Right kidney (tissue), 1 donor: ENCODE measurements at regions not wholly inside any gene's neighbourhood (a gene's known extent, or its start where the extent isn't known, plus 50 kb on each side); places are given as distances from the start of the nearest gene placed in this dataset.
"Not testable (repeated sequence)": the region's sequence is repeated elsewhere in the genome, so short reads cannot be mapped to it uniquely, and the experiment has no call there.

Source experiments
- DNase-seq: peaks from one replicate; pipeline ENCODE4 v3.0.0-alpha.2; 2016

DNA sequence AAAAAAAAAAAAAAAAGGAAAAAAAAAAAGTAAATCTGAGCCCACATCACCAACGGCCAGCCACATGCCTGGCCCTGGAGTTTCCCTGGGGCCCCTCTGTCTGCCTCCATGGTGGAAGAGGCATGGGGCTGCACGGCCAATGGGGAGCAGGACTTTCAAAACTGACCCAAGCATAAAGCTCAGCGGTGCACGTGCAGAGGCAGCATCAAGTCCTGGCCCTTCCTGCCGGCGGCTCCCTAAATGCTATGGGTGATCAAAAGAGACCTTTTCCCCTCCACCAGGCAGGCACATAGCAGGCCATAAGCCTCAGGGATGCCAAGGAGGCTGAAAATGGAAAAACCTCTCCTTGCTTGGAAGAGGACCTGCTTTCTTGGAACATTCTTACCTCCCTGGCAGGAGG lies 94.3 kb downstream of the OAT start:
- DNase-seq, result no peak

DNA sequence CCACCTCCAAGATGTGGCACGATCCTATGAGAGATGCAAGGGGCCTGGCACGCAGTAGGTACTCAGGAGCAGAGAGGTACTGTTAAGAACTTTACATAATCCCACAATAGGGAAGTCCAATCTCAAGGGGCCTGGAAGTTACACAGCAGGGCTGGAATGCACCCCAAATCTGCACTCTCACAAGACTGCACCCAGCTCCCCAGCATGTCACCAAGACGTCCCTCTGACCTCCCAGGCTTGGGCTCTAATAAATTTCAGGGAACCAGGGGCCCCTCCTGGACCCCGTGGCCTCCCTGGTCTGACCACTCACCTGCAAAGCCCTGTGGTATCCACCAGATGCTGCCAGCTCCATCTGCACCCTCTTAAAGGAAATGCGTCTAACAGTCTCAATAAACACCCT lies 94.9 kb downstream of the OAT start:
- no peak for DNase-seq

DNA sequence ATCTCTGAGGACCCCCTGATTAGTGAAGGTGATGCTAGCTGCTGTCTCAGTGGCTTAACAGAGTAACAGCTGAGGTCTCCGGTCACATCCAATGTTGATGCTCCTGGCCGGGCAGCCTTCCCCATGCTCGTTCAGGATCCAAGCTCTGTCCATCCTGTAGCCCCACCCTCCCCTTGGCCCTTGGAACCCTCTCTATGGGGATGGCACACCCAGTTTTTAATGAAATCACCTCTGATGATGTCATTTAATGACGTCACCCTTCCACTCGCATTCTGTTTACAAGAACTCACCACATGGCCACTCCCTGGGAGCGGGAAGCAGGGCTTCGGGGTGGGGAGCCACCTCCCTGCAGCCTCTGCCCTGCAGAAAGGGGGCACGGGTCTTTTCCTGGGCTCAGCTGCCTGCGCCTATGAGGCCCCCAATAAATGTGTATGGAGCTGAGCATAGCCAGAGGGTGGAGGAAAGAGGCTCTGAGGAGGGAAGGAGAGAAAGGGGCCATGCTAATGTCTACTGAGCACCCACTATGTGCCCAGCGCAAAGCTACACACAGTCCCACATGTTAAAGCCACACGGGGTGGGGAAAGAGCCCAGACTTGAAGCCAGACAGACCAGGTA lies 95.5 kb downstream of the OAT start:
- no peak for DNase-seq

DNA sequence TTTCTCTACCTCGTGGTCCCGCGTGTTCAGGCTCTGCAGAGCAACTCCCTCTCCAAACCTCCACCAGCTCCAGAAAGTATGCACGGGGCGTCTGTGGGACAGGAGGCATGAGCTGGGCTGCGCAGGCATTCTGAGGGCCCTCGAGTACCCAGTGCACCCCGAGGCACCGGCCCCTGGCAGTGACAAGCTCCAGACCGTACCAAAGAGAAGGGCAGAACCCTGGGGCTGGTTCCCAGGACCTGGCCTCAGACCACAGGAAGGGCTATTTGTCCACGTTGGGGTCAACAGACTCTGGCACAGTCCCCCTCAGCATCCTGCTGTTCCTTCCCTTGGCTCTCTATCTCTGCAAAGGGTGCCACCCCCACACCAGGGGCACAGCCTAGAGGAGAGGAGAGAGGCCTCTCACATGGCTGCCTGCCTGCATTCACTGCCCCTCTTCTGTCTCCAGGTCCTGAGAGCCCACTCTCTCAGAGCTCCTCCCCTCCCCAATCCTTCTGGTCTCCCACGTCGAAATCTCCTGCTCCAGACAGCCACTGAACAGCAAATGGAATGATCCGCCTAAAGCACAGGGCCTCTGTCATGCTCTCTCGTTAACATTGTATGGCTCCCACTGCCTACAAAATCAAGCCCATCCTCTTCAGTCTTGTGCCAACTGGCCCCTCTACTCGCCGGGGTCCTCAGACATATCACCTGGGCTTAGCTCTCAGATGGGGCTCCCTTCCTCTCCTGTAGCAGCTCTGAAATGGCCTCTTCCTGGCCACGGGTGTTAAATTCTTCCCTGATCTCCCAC lies 96.3 kb downstream of the OAT start:
- DNase-seq, result no peak

DNA sequence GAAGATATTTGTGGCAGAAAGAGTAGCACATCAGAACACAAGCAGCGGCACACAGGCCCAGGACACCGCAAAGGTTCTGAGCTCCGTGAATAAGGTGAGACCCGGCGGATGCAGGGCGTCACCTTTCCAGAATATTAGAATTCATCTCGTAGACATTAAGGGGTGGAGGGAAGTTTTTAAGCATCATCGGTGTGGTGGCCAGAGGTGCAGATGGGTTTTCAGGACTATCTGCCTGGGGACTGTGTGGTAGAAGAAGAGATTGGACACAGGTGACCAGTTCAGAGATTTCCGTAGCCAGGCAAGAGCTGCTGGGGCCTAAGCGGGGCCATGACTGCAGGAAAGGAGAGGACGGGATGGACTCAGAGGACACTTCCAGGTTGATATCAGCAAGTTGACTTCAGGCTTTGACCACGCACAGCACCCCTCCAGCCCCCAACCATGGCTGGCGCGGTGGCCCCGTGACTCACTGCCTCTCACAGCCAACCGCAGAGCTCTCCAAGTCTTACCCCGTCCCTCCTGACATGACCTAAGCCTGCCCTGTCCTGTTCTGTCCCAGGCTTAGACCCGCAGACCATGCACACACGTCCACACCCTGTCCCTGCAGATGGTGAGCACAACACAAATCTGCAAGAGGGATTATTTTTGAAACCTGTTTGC lies 97.2 kb downstream of the OAT start:
- no peak for DNase-seq

DNA sequence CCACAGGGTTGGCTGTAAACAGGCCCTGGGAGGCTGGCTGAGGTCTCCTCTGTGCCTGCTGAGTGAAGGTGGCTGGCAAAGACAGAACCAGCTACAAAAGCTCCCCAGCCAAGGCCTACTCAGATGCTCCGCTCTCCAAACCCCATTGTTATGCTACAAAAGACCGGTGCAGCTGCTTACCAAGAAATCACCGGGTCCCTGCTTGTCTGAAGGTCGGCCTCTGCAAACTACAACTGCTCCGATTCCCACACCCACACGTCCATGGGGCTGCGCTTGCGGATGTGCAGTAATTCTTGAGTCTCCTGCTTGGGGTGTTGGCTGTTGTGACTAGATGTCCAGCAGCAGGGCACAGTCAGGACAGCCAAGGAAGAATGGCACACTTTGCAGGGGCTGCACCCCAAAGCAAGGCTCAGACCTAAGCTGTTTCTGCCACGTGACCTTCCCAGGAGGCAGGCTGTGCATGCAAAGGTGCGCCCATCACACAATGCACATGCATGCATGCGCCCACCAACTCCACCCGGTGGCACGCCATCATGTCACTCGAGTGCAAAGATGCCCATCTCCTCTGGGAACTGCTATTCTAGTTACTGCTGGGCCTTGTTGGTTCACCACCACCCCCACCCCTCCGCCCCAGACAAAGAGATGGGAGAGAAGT lies 97.8 kb downstream of the OAT start:
- DNase-seq, result no peak

DNA sequence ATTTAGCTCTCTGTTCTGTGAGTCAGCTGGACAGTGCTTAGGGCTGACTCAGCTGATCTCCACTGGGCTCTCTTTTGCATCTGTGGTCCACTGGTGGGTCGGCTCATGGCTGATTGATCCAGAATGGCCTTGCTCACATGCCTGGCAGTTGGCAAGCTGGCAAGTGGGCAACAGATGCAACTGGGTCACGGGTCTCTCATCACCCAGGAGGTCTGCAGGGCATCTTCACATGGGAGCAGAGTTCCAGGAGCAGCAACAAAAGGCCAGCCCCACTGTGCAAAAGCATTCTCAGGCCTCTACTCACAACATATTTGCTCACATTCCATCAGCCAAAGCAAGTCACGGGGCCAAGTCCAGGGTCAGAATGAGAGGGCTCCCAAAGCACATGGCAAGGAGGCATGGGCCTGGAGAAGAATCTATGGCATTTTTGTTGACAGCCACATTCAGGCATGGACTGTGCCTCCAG lies 98.8 kb downstream of the OAT start:
- no peak for DNase-seq

DNA sequence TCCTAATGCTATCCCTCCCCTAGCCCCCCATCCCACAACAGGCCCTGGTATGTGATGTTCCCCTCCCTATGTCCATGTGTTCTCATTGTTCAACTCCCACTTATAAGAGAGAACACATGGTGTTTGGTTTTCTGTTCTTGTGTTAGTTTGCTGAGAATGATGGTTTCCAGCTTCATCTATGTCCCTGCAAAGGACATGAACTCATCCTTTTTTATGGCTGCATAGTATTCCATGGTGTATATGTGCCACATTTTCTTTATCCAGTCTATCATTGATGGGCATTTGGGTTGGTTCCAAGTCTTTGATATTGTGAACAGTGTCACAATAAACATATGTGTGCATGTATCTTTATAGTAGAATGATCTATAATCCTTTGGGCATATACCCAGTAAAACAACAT lies 99.2 kb downstream of the OAT start:
- DNase-seq, result not testable (repeated sequence)

DNA sequence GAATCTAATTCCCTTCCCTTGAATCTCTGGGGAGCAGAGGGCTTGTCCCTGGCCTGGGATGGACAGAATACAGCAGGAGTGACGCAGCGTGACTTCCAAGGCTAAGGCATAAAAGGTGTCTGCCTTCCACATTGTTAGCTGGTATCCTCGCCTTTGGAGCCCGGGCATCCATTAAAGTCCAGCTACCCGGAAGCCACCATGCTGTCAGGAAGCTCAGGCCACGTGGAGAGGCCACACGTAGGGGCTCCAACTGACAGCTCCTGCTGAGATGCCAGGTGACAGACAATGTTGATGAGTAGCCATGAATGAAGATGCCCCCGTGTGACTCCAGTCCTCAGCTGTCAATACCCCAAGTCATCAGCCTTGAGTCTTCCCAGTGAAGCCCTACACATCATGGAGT lies 99.9 kb downstream of the OAT start:
- no peak for DNase-seq

DNA sequence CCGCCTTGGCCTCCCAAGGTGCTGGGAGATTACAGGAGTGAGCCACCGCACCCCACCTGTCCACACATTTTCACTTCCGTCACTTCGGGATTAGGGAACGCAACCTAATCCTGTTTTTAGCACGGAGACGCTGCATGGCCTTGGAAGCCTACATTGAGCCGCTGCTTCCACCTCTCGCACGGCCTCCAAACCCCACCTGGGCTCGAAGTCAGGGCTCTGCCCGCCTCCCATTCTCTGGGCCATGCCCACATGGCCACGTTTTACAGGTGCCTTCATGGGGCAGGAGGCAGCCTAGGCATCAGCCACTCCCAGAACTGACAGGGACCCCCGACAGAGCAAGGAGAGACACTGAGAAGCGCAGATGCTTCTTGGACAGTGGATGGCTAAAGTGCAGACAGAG lies 100.6 kb downstream of the OAT start:
- DNase-seq, result no peak

DNA sequence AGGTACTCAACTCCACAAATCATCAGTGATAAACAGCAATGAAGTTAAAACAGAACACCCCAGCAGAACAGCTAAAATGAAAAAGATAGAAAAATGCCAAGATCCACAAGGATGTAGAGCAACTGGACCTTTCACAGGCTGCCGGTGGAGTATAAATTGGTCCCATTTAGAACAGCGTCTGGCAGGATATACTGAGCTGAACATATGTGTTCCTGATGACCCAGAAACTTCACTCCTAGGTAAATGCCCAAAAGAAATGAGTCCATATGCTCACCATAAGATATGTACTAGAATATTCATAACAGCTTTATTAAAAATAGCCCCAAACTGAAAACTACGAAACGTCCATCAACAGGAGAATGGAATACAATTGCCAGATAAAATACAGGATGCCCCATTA lies 102.4 kb downstream of the OAT start:
- no peak for DNase-seq

DNA sequence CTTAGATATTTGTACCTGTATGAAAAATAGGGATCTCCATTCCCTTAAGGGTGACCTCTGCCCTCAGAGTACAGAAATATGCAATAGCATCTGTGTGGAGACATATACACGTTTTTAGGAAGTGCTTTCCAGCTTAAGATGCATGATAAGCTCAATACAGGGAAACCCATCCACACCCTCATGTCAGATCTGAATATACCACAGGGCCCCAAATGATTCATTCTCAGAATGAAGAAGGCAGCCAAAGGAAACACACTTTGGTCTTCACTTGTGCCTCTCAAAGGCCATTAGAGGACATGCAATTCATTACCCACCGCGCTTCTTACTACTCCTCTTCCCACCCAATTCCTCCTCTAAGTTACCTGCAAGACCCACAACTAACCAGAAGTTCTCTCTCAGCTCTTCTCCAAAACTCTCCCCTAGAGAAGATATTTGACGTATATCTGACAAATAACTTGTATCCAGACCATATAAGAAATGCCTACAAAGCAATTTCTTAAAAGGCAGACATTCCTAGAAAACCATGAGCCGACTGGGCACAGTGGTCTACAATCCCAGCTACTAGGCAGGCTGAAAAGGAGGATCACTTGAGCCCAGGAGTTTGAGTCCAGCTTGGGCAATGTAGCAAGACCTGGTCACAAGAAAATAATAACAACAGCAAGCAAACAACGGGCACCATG lies 103.0 kb downstream of the OAT start:
- no peak for DNase-seq

DNA sequence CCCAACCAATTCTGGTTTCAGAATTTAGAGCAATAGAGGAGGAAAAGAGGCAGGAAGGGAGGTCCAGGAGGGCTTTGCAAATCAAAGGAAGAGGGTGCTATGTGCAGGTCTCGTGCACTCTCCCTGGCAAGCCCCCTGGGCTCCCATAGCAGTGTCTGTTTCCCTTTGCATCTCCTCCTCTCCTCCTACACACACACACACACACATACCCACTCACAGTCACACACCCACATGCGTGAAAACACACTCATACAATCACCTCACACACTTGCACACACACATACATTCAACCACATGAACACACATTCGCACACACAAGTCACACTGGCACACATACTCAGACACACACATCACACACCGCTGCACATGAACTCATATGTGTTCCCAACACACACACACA lies 105.3 kb downstream of the OAT start:
- DNase-seq, result no peak

DNA sequence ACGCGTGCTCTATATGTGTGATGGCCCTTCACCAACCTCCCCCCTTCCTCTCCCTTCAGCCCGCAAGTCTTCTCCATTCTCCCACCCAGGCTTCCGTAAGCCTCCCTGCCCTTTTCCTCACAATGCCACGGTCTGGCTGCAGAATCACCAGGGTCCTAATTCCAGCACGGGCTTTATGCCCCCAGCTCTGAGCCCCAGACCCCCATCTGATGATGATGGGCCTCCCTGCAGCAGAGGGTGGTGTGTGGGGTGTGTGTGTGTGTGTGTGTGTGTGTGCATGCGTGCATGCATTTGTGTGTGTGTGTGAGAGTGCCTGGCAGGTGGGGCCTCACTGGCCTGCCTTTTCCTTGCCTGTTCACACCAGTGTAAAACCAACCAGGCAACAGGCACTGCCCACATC lies 109.9 kb downstream of the OAT start:
- DNase-seq, result no peak

DNA sequence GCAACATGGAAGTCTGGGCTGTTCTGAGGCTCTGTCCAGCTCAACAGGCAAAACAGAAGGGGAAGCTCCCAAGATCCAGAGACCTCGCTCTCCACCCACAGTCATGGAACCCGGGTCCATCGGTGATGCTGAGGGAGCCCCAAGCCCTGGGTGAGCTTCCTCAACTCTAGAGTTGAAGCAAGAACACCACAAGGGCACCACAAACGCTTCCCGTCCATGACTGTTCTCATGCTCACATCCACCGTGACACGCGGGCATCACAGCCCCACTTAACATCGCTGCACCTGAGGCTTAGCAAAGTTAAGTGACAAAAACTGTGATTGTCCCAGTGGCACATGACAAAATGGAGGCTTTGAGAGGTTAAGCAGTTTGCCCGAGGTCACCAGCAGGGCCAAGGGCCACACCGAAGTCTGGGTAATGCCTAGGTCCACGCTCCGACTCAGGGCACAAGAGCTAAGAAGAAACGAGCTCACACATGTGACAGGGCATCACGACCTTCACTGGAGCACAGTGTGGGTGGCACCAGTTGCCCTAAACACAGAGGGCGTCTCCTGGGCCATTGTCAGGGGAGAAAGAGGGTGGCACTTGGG lies 110.6 kb downstream of the OAT start:
- no peak for DNase-seq

DNA sequence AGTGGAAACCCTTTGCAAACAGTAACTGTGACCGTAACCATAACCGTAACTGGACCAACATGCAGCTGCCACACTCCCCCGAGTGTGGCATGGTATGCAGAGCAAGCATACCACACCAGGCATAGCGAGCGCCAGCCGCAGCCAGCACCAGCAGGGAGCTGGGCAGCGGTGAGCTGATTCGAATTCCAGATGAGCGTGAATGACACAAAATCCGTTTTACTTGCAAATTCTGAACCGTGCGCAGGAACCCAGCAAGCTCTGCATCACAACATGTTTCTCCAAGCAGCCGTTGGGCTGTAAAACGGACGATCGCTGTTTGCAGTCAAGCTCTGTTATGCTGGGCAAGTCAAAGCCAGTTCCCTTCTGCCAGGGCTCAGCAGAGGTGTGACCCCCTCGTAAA lies 111.1 kb downstream of the OAT start:
- no peak for DNase-seq

DNA sequence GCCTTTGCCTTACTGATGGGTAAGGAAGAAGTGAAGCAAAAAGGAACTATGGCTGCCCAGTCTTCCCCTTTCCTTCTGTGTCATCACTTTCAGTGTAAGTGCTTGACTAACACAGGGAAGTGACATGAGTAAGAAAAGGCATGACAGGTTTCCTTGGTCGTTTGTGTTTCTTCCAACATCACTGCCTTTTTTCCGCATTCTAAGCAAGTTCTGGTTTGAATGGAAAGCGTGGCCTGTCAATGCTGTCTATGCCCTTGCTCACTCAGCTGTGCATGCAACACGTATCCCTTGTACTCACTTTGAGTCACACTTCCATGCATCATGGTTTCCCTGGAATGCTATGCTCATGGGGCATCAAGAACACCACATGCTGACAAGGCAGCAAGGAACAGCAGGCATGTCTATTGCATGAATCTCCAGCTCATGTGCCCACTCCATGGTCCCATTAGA lies 111.8 kb downstream of the OAT start:
- no peak for DNase-seq

DNA sequence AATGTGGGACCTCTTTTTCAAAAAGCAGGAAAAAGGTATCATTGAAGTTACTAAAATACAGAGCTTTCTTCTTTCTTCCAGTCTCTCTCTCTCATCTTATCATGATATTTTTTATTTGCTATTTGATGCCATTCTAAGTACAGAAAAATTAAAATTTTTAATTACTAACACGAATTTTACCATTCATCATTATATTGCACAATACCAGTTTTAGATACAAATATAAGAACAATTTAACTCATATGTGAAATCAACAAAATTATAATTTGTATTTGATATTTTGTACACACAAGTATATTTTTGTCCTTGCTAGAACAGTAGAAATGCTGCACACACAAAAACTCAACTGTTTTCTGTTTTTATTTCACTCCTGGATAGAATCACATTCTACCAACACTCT lies 112.2 kb downstream of the OAT start:
- DNase-seq, result no peak

DNA sequence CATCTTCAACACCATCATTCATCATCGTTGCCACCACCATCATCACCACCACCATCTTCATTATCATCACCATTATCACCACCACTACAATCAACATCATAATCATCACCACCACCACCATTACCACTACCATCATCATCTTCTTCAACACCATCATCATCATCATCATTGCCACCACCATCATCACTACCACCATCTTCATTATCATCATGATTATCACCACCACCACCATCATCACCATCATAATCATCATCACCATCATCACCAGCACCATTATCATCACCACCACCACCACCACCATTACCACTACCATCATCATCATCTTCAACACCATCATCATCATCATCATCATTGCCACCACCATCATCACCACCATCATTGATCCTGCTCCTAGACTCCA lies 112.7 kb downstream of the OAT start:
- DNase-seq, result no peak

DNA sequence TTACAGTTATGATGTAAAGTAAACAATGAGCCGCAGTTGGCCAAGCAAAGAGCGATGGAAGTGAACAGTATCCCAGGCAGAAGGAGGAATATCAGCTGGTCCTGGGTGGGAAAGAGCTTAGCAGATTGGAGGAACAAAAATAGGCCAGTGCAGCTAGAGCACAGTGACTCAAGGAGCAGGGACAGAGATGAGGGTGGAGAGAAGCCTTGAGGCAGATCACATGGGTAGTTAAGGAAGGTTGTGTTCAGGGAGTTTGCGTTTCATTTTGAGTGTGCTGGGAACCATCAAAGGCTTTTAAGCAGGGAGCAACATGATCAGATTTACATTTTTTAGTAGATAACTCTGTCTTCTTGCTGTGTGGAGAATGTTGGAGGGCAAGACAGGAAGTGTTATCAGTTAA lies 113.6 kb downstream of the OAT start:
- DNase-seq, result no peak

DNA sequence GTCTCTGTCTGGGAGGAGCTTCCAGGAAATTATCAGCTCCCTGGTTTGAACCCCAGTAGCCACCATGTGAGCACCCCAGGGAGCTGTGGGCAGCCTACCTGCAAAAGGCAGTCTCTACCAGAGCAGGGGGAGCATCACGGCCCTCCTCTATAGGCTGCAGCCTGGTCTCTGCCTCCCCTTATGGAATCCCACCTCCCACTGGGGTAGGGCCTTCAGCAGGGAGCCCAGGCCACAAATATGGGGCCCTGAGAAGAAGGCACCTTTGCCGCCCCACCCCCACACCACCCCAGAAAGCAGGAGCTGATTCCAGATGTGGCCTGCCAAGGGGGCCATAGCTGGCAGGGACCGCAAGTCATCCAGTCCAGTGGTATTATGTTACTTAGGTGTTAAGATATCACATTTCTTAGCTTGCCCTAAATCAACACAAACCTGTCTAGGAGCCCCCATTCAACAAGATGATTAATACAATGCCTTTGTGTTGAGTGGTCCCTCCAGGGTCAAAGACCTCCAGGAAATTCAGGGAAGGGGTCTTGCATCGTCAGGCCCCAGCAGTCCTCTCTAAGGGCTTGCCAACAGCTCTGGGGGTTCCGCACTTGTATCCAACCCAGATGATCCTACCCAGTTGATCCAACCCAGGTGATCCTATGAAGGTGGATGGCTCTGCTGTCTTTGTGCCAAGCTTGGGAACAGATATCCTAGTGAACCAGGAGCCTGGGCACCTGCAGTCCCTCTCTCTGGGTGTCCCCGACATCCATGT lies 114.9 kb downstream of the OAT start:
- DNase-seq, result no peak
